Right ventricle myocardium superior (tissue), 1 donor: ENCODE measurements at regions not wholly inside any gene's neighbourhood (a gene's known extent, or its start where the extent isn't known, plus 50 kb on each side); places are given as distances from the start of the nearest gene placed in this dataset.
"Not testable (repeated sequence)": the region's sequence is repeated elsewhere in the genome, so short reads cannot be mapped to it uniquely, and the experiment has no call there.

Experiments
- ATAC-seq: fragments of 200-7000 bp; cut with Tn5 transposase; one replicate; pipeline ENCODE4 v1.9.1; 2020; ENCODE audit warnings: mild to moderate bottlenecking; ENCODE audit not compliant: poor library complexity
- DNase-seq: peaks from one replicate; pipeline ENCODE4 v3.0.0-alpha.2; 2020
- intact Hi-C: fragments of 100-400 bp; cut with DNase I; formaldehyde crosslinking; loops from one replicate; pipeline ENCODE4 v1.11.2; 2022
- donor health status: DM: no; HTN: yes; CAD: no; lungs with severe emphysema.

GRCh38 chr11:54927704-54928103 is 221.1 kb downstream of the OR4A5 start:
- no peak for DNase-seq
- intact Hi-C loops, result no loop called here
- ATAC-seq, result no peak

DNA sequence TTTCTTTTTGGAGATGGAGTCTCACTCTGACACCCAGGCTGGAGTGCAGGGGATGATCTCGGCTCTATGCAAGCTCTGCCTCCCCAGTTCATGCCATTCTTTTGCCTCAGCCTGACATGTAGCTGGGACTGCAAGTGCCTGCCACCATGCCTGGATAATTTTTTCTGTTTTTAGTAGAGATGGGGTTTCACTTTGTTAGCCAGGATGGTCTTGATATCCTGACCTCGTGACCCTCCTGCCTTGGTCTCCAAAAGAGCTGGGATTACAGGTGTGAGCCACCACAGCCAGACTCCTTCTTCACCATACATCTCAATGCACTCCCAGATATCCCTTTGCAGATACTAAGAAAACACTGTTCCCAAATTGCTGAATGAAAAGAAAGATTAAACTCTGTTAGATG is 224.3 kb downstream of the OR4A5 start:
- DNase-seq, result no peak
- ATAC-seq, result no peak
- intact Hi-C loops, result no loop called here

DNA sequence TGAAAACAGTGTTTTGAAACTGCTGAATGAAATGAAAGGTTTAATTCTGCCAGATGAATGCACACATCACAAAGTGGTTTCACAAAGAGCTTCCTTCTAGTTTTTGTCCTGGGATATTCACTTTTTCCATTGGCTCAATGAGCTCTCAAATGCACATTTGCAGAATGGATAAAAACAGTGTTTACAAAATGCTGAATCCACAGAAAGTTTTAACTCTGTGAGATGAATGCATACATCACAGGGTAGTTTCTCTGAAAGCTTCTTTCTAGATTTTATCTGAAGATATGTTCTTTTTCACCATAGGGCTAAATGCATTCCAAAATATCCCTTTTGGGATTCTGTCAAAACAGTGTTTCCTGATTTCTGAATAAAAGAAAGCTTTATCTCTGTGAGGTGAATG is 237.6 kb downstream of the OR4A5 start:
- ATAC-seq (no peak), DNase-seq (no peak)
- intact Hi-C loops, result no loop called here

DNA sequence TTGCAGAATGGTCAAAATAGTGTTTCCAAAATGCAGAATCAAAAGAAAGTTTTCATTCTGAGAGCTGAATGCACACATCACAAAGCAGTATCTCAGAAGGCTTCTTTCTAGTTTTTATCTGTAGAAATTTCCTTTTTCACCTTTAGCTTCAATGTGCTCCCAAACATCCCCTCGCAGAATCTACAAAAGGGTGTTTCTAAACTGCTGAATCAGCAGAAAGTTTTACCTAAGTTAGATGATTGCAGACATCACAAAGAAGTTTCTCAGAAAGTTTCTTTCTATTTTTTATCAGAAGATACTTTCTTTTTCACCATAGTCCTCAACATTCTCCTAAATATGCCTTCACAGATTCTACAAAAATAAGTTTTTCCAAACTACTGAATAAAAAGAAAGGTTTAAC is 239.8 kb downstream of the OR4A5 start:
- intact Hi-C loops, result no loop called here
- no peak for DNase-seq
- no peak for ATAC-seq

DNA sequence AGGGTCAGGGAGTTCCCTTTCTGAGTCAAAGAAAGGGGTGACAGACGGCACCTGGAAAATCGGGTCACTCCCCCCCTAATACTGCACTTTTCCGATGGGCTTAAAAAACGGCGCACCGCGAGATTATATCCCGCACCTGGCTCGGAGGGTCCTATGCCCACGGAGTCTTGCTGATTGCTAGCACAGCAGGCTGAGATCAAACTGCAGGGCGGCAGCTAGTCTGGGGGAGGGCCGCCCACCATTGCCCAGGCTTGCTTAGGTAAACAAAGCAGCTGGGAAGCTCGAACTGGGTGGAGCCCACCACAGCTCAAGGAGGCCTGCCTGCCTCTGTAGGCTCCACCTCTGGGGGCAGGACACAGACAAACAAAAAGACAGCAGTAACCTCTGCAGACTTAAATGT is 240.5 kb downstream of the OR4A5 start:
- intact Hi-C loops, ATAC-seq, DNase-seq: not testable (repeated sequence)

GRCh38 chr11:54979375-54979774 is 272.7 kb downstream of the OR4A5 start:
- no peak for ATAC-seq
- intact Hi-C loops, result no loop called here
- no peak for DNase-seq

GRCh38 chr11:54985731-54986130 is 276.2 kb upstream of the TRIM48 start:
- intact Hi-C loops, result no loop called here
- DNase-seq (no peak), ATAC-seq (no peak)

DNA sequence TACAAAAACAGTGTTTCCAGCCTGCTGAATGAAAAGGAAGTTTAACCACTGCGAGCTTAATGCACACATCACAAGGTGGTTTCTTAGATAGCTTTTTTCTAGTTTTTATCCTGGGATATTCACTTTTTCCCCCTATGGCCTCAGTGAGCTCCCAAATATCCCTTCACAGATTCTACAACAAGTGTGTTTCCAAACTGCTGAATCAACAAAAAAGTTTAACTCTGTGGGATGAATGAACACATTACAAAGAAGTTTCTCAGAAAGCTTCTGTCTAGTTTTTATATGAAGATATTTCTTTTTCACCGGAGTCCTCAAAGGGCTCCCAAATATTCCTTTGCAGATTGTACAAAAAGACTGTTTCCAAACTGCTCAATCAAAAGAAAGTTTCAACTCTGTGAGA is 233.1 kb upstream of the TRIM48 start:
- intact Hi-C loops, DNase-seq, ATAC-seq: not testable (repeated sequence)

- intact Hi-C loops, result no loop called here
- DNase-seq (no peak), ATAC-seq (no peak)
These were observed 207.2 kb upstream of the TRIM48 start for GRCh38 chr11:55054723-55055122.

GRCh38 chr11:55084588-55084987 is 177.4 kb upstream of the TRIM48 start:
- ATAC-seq, intact Hi-C loops: not testable (repeated sequence)
- peak; percentile 8 for DNase-seq

GRCh38 chr11:55106391-55106790 is 155.6 kb upstream of the TRIM48 start:
- DNase-seq, result no peak
- intact Hi-C loops, result no loop called here
- ATAC-seq, result no peak
